GM19324 (cell line): ENCODE measurements at regions not wholly inside any gene's neighbourhood (a gene's known extent, or its start where the extent isn't known, plus 50 kb on each side); places are given as distances from the start of the nearest gene placed in this dataset.
"Not testable (repeated sequence)": the region's sequence is repeated elsewhere in the genome, so short reads cannot be mapped to it uniquely, and the experiment has no call there.

Experiments
- ATAC-seq: cut with Tn5 transposase; IDR thresholded peaks from one replicate; pipeline ENCODE4 v1.9.1; 2021; ENCODE audit warnings: mild to moderate bottlenecking, moderate library complexity; ENCODE audit not compliant: unreplicated experiment, low FRiP score

DNA sequence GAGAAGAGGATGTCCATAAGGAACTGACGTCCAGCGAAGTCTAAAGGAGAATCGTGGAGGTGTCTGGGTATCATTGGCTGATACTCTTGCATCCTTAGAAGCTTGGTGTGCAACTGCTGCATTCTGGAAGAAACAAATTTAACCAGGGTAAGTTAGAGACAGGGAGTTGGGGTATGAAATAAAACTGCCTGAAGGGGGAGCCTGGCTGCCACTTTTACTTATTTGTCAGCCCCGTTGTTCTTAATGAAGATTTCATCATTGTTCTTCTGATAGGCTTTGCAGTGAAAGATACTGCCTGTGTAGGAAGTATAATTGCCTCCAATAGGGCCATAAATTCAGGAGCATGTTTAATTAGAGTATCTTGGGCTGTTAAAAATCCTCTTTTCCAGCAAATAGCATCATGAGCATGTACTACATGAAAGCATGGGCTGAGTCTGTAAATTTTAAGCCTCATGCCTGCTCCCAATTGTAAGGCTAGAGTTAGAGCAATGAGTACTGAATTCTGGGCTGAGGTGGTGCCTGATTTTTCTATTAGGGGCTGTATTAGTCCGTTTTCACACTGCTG lies 1264.5 kb upstream of the ACO1 start:
- ATAC-seq, result no peak

GRCh38 chr9:31124389-31124788 lies 1260.1 kb upstream of the ACO1 start:
- ATAC-seq, result no peak

GRCh38 chr9:31135567-31135966 lies 1248.9 kb upstream of the ACO1 start:
- ATAC-seq, result no peak

- no peak for ATAC-seq
Measured at GRCh38 chr9:31136524-31136923, 1247.9 kb upstream of the ACO1 start.

GRCh38 chr9:31137176-31138160 lies 1247.0 kb upstream of the ACO1 start:
- ATAC-seq, result no peak

- no peak for ATAC-seq
Measured at GRCh38 chr9:31140316-31140715, 1244.1 kb upstream of the ACO1 start.

GRCh38 chr9:31142456-31142855 lies 1242.0 kb upstream of the ACO1 start:
- no peak for ATAC-seq

DNA sequence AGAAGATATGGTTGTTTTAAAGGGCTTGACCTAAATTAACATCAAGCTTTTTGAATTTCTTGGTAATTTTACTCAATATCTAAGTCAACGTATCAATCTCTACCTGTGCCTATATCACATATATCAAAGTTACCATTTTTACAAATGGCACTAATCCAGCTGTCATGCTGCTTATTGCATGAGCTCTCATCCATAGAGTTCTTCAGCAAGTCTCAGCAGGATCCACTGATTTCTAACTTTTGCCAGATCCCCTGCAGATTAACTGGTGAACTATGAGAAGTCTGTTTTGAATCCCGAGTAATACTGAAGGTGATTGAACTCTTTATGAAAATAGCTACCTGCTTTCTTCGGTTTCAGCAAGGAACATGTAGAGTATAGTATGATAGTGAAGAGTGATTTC lies 1239.8 kb upstream of the ACO1 start:
- ATAC-seq, result no peak

DNA sequence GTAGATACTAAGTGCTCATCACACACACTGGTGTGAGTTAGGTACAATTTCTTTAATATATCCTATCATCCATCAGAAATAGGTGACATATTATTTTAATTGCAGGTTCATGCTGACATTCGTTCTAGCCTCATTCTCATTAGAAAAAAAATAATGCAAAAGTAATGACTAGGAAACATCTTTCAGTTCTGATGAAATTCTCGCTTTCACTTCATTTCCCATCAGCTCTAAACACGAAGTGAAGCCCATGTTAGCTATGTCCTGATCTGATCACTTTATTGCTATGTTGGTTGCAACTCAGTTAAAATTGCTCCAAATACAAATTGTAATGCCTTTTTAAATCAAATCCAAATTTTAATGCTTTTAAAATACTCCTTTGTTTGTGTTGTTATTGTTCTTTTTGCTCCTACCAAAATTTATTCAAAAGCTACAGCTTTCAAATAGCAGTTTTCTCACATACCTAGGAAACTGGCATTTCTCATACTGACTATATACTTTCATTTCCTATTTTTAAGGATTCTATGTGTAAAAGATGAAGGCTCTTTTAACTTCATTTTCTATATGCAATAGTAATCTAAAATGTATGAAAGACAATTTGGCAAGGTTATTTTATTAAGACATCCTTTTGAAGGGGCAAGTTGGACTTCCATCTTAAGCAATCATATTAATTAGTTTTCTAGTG lies 1237.8 kb upstream of the ACO1 start:
- ATAC-seq, result no peak

DNA sequence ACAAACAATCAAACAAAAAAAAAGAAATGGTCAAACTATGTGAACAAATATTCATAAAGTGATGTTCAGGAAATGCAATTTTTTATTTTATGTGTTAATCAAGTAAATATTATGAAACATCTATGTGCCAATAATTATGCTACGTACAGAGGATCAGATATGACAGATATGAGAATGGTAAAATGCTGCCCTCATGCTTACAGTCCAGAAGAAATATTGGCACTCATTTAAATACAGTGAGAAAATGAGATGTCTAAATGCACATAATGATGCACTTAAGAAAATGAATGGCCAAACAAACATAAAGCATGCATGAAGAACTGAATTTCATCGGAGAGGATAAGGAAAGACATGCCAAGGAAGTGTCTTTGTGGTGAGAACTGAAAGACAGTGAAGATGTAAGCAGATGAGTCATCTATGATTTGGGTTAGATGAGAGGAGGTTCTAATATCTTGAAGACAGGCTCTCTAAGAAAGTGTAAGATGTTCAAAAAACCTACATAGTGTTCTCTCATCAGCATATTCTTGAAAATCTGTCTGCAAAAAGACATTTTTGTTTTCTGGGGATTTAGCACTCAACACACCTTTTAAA lies 1231.1 kb upstream of the ACO1 start:
- ATAC-seq, result no peak

DNA sequence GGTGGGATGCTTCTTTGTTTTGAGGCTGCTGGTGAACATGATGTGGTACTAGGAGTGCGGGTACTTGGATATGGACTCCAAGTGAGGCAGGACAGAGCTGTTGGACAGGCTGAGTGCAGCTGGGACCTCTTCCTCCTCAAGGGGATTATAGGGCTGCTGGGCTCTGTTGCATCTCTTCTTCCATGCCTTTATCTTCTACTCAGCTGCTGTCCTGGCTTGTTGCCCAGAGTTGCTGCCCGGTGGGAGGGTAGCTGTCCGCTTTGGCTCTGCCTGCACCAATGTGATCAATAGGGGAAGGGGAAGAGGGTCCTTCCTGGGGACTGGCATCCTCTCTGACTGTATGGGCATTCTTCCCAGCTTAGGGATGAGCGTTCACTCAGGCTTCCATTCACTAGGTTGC lies 1217.9 kb upstream of the ACO1 start:
- no peak for ATAC-seq

- no peak for ATAC-seq
Measured at GRCh38 chr9:31168161-31168560, 1216.3 kb upstream of the ACO1 start.

- no peak for ATAC-seq
Measured at GRCh38 chr9:31174681-31175080, 1209.8 kb upstream of the ACO1 start.

- ATAC-seq, result no peak
Measured at GRCh38 chr9:31183866-31184265, 1200.6 kb upstream of the ACO1 start.

GRCh38 chr9:31185831-31186230 lies 1198.6 kb upstream of the ACO1 start:
- no peak for ATAC-seq

- no peak for ATAC-seq
Measured at GRCh38 chr9:31188496-31188895, 1195.9 kb upstream of the ACO1 start.

- no peak for ATAC-seq
Measured at GRCh38 chr9:31210978-31211570, 1173.4 kb upstream of the ACO1 start.

DNA sequence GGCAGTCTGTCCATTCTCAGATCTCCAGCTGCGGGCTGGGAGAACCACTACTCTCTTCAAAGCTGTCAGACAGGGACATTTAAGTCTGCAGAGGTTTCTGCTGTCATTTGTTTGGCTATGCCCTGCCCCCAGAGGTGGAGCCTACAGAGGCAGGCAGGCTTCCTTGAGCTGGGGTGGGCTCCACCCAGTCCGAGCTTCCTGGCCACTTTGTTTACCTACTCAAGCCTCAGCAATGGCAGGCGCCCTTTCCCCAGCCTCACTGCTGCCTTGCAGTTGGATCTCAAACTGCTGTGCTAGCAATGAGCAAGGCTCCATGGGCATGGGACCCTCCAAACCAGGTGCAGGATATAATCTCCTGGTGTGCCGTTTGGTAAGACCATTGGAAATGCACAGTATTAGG lies 1154.5 kb upstream of the ACO1 start:
- not testable (repeated sequence) for ATAC-seq

DNA sequence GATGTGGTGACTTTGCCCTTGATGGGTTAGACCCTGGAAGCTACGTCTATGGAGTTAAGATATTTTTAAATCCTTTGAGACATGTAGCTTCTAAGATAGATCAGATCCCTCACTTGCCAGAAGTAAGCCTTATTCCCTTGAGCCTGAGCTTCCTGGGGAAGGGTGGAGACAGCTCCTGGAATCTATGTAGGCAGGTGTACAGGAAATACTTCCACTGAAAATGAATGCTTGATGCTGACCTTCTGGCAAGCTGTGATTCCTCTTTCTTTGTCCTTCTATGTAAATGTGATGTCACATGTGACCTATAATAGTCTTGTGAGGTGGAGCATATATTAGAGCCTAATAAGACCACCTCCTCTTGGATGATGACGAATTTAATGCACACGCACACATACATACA lies 1152.0 kb upstream of the ACO1 start:
- ATAC-seq, result no peak

DNA sequence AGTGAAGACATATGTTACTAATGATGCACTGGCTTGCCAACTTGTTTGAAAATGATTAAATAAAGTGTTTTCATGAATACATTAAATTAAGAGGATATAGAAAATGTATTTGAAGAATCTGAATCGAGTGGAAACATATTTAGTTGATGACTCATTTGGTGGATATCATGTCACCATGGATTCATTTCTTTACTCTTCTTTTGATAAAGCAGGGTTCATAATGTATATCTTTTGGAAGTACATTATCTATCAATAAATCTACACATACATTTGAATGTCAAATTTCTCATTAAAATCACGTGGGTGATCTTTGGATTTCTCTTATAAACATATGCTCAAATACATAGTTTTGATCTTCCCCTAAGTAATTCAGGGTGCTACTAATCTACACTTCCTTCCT lies 1148.1 kb upstream of the ACO1 start:
- no peak for ATAC-seq

DNA sequence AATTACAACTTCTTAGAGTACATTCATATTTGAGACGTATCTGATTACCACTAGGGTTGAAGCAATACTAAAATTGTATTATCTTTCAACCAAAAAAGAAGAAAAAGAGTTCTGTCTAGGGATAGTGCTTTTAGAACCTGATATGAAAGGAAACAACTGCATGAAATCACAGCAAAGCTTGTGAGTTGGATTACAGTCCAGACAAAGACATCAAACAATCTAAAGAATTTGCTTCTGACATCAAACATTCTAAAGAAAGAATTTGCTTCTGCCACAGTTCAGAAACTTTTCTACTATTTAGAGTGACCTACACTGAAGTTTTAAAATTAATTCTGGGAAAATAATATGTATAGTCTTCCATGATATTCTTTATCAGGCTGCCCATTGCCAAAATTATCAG lies 1141.1 kb upstream of the ACO1 start:
- no peak for ATAC-seq
